Parathyroid adenoma (tissue), 2 donors: ENCODE measurements at regions not wholly inside any gene's neighbourhood (a gene's known extent, or its start where the extent isn't known, plus 50 kb on each side); places are given as distances from the start of the nearest gene placed in this dataset.

ENCODE experiments used
- H2AFZ ChIP-seq: fragments of 300-600 bp; sonication (generic); one replicate; pipeline ENCODE4 v1.7.0; 2017; ENCODE audit warnings: antibody characterized with exemption, mild to moderate bottlenecking
- H3K27ac ChIP-seq: fragments of 300-600 bp; sonication (generic); one replicate; pipeline ENCODE4 v1.7.0; 2017
- H3K27me3 ChIP-seq: fragments of 300-600 bp; sonication (generic); one replicate; pipeline ENCODE4 v1.7.0; 2017; ENCODE audit warnings: low read length; ENCODE audit not compliant: control insufficient read depth, insufficient read depth
- H3K36me3 ChIP-seq: fragments of 300-600 bp; sonication (generic); one replicate; pipeline ENCODE4 v1.7.0; 2017; ENCODE audit warnings: low read length; ENCODE audit not compliant: control insufficient read depth, insufficient read depth
- H3K4me1 ChIP-seq: fragments of 300-600 bp; sonication (generic); one replicate; pipeline ENCODE4 v1.7.0; 2017; ENCODE audit warnings: control low read depth
- H3K4me2 ChIP-seq: fragments of 300-600 bp; sonication (generic); one replicate; pipeline ENCODE4 v1.7.0; 2017; ENCODE audit warnings: low read length
- H3K4me3 ChIP-seq: fragments of 300-600 bp; sonication (generic); one replicate; pipeline ENCODE4 v1.7.0; 2017; ENCODE audit warnings: low read depth, low read length
- H3K79me2 ChIP-seq: fragments of 300-600 bp; sonication (generic); one replicate; pipeline ENCODE4 v1.7.0; 2017; ENCODE audit warnings: control low read depth
- H3K9ac ChIP-seq: fragments of 300-600 bp; sonication (generic); one replicate; pipeline ENCODE4 v1.7.0; 2017; ENCODE audit warnings: mild to moderate bottlenecking
- H3K9me3 ChIP-seq: fragments of 300-600 bp; sonication (generic); one replicate; pipeline ENCODE4 v1.7.0; 2017; ENCODE audit warnings: low read length; ENCODE audit not compliant: control insufficient read depth
- CTCF ChIP-seq: fragments of 300-600 bp; sonication (generic); IDR thresholded peaks from one replicate; pipeline ENCODE4 v1.7.0; 2017; ENCODE audit warnings: antibody characterized with exemption, mild to moderate bottlenecking
- donor health status: primary hyperparathyroidism.

- no peak overlapping the region for H3K9ac ChIP-seq
- H3K27ac ChIP-seq = no peak overlapping the region
- H3K9me3 ChIP-seq = no peaks in the 10 kb centered on the region
- no peaks in the 10 kb centered on the region for H3K79me2 ChIP-seq
- no peaks in the 10 kb centered on the region for H3K4me1 ChIP-seq
- no peak overlapping the region for H3K4me3 ChIP-seq
- H3K4me2 ChIP-seq = no peak overlapping the region
- H3K36me3 ChIP-seq = no peaks in the 10 kb centered on the region
- H3K27me3 ChIP-seq = no peaks in the 10 kb centered on the region
- TF ChIP-seq CTCF = no peak
- no peak overlapping the region for H2AFZ ChIP-seq
These were observed 636.7 kb downstream of the BRD1 start for GRCh38 chr22:49190816-49191505.

- H3K9me3 ChIP-seq = no peaks in the 10 kb centered on the region
- H3K4me3 ChIP-seq = no peak overlapping the region
- no peaks in the 10 kb centered on the region for H3K79me2 ChIP-seq
- no peak overlapping the region for H3K27ac ChIP-seq
- no peaks in the 10 kb centered on the region for H3K27me3 ChIP-seq
- H3K36me3 ChIP-seq = no peaks in the 10 kb centered on the region
- H3K4me1 ChIP-seq = no peaks in the 10 kb centered on the region
- no peak overlapping the region for H2AFZ ChIP-seq
- no peak overlapping the region for H3K9ac ChIP-seq
- no peak overlapping the region for H3K4me2 ChIP-seq
- no peak for TF ChIP-seq CTCF
These were observed 637.8 kb downstream of the BRD1 start for GRCh38 chr22:49189871-49190270.

GRCh38 chr22:49188591-49188990 is 639.1 kb downstream of the BRD1 start:
- Histone ChIP-seq H3K4me3 (no peak overlapping the region), H3K9me3 (no peaks in the 10 kb centered on the region), H2AFZ (no peak overlapping the region), H3K79me2 (no peaks in the 10 kb centered on the region), H3K36me3 (no peaks in the 10 kb centered on the region), H3K27ac (no peak overlapping the region), H3K4me2 (no peak overlapping the region), H3K27me3 (no peaks in the 10 kb centered on the region), H3K4me1 (no peaks in the 10 kb centered on the region), H3K9ac (no peak overlapping the region)
- no peak for TF ChIP-seq CTCF

GRCh38 chr22:49188091-49188490 is 639.6 kb downstream of the BRD1 start:
- H3K4me1 ChIP-seq = no peaks in the 10 kb centered on the region
- no peak overlapping the region for H3K4me2 ChIP-seq
- H3K79me2 ChIP-seq = no peaks in the 10 kb centered on the region
- TF ChIP-seq CTCF = no peak
- no peak overlapping the region for H2AFZ ChIP-seq
- no peaks in the 10 kb centered on the region for H3K9me3 ChIP-seq
- H3K27ac ChIP-seq = no peak overlapping the region
- no peaks in the 10 kb centered on the region for H3K36me3 ChIP-seq
- H3K4me3 ChIP-seq = no peak overlapping the region
- H3K27me3 ChIP-seq = no peaks in the 10 kb centered on the region
- no peak overlapping the region for H3K9ac ChIP-seq

- Histone ChIP-seq H3K4me2 (no peak overlapping the region), H3K4me3 (no peak overlapping the region), H3K9ac (no peak overlapping the region), H3K79me2 (no peaks in the 10 kb centered on the region), H3K27me3 (peaks cover 5% of the 10 kb centered on the region), H2AFZ (no peak overlapping the region), H3K36me3 (no peaks in the 10 kb centered on the region), H3K27ac (no peak overlapping the region), H3K9me3 (no peaks in the 10 kb centered on the region), H3K4me1 (no peaks in the 10 kb centered on the region)
- TF ChIP-seq CTCF = no peak
These were observed 640.9 kb downstream of the BRD1 start for GRCh38 chr22:49186762-49187161.
